ENCODE measurements at regions not wholly inside any gene's neighbourhood (a gene's known extent, or its start where the extent isn't known, plus 50 kb on each side); places are given as distances from the start of the nearest gene placed in this dataset.

DNA sequence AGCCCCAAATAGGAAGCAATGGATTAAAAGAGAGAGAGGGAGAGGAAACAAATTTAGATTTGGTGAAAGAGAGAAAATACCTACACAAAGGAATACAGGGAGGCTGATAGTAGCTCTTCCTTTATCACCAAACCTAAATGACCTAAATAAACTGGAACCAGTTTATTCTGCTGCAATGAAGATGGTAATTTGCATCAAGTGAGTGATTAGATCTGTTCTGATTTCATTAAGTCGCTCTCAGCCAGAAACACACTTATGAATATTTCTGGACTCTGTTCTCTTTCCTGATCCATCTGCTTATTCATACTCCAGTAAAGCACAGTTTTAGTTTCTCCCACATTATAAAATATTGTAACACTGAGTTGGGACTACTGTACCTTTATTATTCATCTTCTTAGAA is 83.4 kb upstream of the BMP5 start:
- TF ChIP-seq Cebpa-rat (IDR thresholded peaks at IDR 0.05) = no peak
- H3K4me2 ChIP-seq = no peak overlapping the region
- H3K36me3 ChIP-seq = no peaks in the 10 kb centered on the region
- H3K9ac ChIP-seq = no peak overlapping the region
- no peaks in the 10 kb centered on the region for H3K27me3 ChIP-seq
- no peak overlapping the region for H3K4me3 ChIP-seq
- no peaks in the 10 kb centered on the region for H4K20me1 ChIP-seq
- H3K9me3 ChIP-seq = no peaks in the 10 kb centered on the region
- H3K4me1 ChIP-seq = no peaks in the 10 kb centered on the region
- H3K27ac ChIP-seq = no peak overlapping the region

DNA sequence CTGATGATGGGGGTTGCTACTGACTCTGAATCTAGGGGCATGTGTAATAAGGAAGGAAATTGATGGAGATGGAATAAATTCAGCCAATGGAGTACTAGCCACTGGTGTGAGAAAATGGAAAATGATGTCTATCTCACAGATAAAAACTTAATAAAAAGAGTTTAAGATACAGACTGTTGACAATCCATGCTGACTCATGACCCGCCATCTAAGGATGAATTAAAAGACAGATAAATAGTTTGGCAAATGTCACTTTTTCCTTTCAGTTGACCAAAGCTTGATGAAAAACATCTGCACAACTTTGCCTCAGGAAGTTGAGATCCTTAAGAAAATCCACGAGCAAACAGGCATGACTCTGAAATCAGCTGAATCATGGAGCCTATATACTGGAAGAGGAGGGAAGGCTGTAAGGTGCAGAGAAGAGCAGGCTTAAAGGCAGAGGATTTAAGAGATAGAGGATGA is 82.6 kb upstream of the BMP5 start:
- Histone ChIP-seq H4K20me1 (no peaks in the 10 kb centered on the region), H3K27ac (no peak overlapping the region), H3K27me3 (no peaks in the 10 kb centered on the region), H3K4me2 (no peak overlapping the region), H3K4me3 (no peak overlapping the region), H3K9me3 (no peaks in the 10 kb centered on the region), H3K9ac (no peak overlapping the region), H3K36me3 (no peaks in the 10 kb centered on the region), H3K4me1 (no peaks in the 10 kb centered on the region)
- no peak for TF ChIP-seq Cebpa-rat (IDR thresholded peaks at IDR 0.05)

DNA sequence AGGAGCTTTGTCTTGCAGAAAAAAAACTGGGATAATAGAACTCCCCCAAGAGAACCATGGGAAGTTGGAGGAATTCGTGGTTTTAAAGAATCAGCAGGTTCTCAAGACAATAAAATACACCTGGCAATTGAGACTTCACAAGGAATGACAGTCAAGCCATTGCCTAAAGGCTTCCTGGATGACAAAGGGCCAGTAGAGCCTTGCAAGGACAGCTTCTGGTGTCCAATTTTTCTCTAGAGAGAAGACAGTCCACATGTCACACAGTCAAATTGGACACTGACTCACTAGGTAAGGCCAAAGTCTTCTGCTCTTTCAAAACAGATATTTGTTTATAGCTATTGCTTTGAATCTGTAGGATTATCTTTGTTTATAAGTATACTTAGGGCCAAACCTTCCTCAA is 80.3 kb upstream of the BMP5 start:
- H3K27me3 ChIP-seq = no peaks in the 10 kb centered on the region
- TF ChIP-seq Cebpa-rat (IDR thresholded peaks at IDR 0.05) = no peak
- no peak overlapping the region for H3K9ac ChIP-seq
- H4K20me1 ChIP-seq = no peaks in the 10 kb centered on the region
- H3K4me3 ChIP-seq = no peak overlapping the region
- H3K27ac ChIP-seq = no peak overlapping the region
- no peaks in the 10 kb centered on the region for H3K4me1 ChIP-seq
- H3K9me3 ChIP-seq = peaks cover 8% of the 10 kb centered on the region
- no peaks in the 10 kb centered on the region for H3K36me3 ChIP-seq
- H3K4me2 ChIP-seq = no peak overlapping the region

GRCh38 chr6:55954436-55954835 is 79.0 kb upstream of the BMP5 start:
- H3K4me2 ChIP-seq = no peak overlapping the region
- H4K20me1 ChIP-seq = no peaks in the 10 kb centered on the region
- no peaks in the 10 kb centered on the region for H3K36me3 ChIP-seq
- no peak overlapping the region for H3K4me3 ChIP-seq
- H3K27ac ChIP-seq = no peak overlapping the region
- peaks cover 16% of the 10 kb centered on the region for H3K9me3 ChIP-seq
- no peaks in the 10 kb centered on the region for H3K27me3 ChIP-seq
- TF ChIP-seq Cebpa-rat (IDR thresholded peaks at IDR 0.05) = no peak
- no peak overlapping the region for H3K9ac ChIP-seq
- H3K4me1 ChIP-seq = no peaks in the 10 kb centered on the region

- Histone ChIP-seq H3K4me3 (no peak overlapping the region), H3K4me2 (no peak overlapping the region), H3K36me3 (no peaks in the 10 kb centered on the region), H3K27me3 (no peaks in the 10 kb centered on the region), H3K27ac (no peak overlapping the region), H3K9me3 (peaks cover 16% of the 10 kb centered on the region), H3K4me1 (no peaks in the 10 kb centered on the region), H3K9ac (no peak overlapping the region), H4K20me1 (no peaks in the 10 kb centered on the region)
- no peak for TF ChIP-seq Cebpa-rat (IDR thresholded peaks at IDR 0.05)
Measured at GRCh38 chr6:55953335-55953734, 77.9 kb upstream of the BMP5 start.

GRCh38 chr6:55950071-55950814 is 74.9 kb upstream of the BMP5 start:
- H3K4me1 ChIP-seq = no peaks in the 10 kb centered on the region
- no peaks in the 10 kb centered on the region for H3K27me3 ChIP-seq
- H3K9ac ChIP-seq = no peak overlapping the region
- no peak for TF ChIP-seq Cebpa-rat (IDR thresholded peaks at IDR 0.05)
- no peaks in the 10 kb centered on the region for H4K20me1 ChIP-seq
- no peak overlapping the region for H3K27ac ChIP-seq
- no peaks in the 10 kb centered on the region for H3K36me3 ChIP-seq
- H3K4me2 ChIP-seq = no peak overlapping the region
- H3K4me3 ChIP-seq = no peak overlapping the region
- H3K9me3 ChIP-seq = peaks cover 16% of the 10 kb centered on the region

GRCh38 chr6:55943329-55943728 is 67.9 kb upstream of the BMP5 start:
- no peaks in the 10 kb centered on the region for H3K36me3 ChIP-seq
- no peaks in the 10 kb centered on the region for H3K9me3 ChIP-seq
- no peak overlapping the region for H3K4me2 ChIP-seq
- no peak overlapping the region for H3K27ac ChIP-seq
- H3K27me3 ChIP-seq = no peaks in the 10 kb centered on the region
- no peak for TF ChIP-seq Cebpa-rat (IDR thresholded peaks at IDR 0.05)
- no peak overlapping the region for H3K9ac ChIP-seq
- H4K20me1 ChIP-seq = no peaks in the 10 kb centered on the region
- H3K4me1 ChIP-seq = no peaks in the 10 kb centered on the region
- no peak overlapping the region for H3K4me3 ChIP-seq

DNA sequence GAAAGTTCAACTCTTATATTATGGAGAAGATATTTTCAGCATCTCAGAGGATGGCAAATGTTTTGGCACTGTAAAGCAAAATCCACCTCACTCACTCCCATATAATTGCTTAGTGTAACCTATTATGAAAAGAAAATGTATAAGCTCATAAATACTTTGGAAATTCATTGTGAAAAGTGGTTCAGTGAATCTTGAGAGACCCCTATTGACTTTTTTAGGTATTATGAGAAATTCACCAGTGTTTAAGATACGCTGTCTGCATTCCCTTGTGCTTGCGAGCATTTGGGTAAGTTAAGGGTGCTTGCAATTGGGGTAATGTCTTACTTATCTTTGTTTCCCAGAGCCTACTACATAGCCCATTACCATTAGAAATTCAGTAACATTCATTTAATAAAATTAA is 66.3 kb upstream of the BMP5 start:
- H3K4me2 ChIP-seq = no peak overlapping the region
- H3K4me3 ChIP-seq = no peak overlapping the region
- no peak overlapping the region for H3K27ac ChIP-seq
- no peak overlapping the region for H3K9ac ChIP-seq
- no peaks in the 10 kb centered on the region for H3K36me3 ChIP-seq
- no peak for TF ChIP-seq Cebpa-rat (IDR thresholded peaks at IDR 0.05)
- H3K9me3 ChIP-seq = no peaks in the 10 kb centered on the region
- H4K20me1 ChIP-seq = no peaks in the 10 kb centered on the region
- no peaks in the 10 kb centered on the region for H3K27me3 ChIP-seq
- H3K4me1 ChIP-seq = no peaks in the 10 kb centered on the region

DNA sequence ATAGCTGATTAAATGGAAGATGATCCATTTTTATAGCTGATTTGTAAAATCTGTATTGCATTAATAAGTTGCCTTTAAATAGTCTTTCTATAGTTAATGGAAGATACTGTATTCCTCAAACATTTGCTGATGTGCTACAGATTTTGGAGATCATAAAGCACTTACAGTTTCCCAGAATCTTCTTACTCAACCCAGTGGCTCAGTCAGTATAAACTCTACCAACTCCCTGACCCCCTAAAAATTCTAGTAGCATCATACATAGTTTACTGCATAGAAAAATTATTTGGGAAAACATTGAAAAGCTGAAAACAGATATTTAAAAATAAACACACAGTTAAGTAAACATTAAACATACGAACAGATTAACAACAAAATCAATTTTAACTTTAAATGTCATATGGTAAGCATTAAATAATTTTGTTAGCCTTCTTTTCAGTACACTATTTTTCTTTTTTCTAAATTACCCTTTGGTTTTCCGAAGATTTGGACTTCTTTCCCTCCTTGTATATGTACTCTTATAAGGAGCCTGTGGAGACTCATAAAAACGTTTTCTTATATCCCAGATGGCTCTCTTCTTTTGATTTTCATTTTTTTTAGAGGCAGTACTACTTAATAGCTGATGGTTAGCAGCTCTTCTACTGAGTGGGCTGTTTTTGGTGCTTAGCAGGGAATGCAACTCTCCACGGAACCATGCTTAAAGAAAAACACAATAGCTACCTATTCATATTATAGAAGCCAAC is 62.7 kb upstream of the BMP5 start:
- no peaks in the 10 kb centered on the region for H4K20me1 ChIP-seq
- H3K4me1 ChIP-seq = no peaks in the 10 kb centered on the region
- H3K9me3 ChIP-seq = no peaks in the 10 kb centered on the region
- no peak overlapping the region for H3K27ac ChIP-seq
- TF ChIP-seq Cebpa-rat (IDR thresholded peaks at IDR 0.05) = no peak
- no peaks in the 10 kb centered on the region for H3K27me3 ChIP-seq
- no peak overlapping the region for H3K4me2 ChIP-seq
- H3K36me3 ChIP-seq = no peaks in the 10 kb centered on the region
- H3K4me3 ChIP-seq = no peak overlapping the region
- H3K9ac ChIP-seq = no peak overlapping the region

DNA sequence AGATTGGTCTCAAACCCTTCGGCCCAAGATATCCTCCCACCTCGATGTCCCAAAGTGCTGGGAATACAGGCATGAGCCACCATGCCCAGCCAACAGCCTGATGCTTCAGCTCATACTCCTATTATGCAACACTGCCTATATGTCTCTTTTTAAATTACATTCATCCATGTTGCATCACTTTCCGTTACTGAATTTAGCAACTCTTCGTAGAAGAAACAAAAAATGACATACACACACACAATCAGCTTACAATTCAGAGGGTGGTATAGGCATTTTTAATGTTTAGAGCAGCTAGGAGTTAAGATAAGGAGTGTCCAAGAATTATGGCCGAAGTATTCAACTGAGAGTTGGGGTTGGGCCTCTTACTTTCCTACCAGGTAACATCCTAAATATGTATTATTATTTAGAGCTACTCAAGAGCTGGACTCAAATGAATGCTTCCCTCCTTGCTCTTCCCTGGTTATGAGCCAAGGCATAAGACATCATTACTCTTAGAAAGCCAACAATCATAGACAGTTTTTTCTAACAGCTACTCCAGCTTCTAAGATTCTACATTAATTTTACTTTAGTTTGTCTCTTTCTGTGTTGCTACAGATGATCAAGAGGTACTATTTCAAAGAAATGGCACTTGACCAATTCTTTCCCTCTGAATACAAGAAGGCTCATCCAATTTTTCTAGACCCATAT is 62.0 kb upstream of the BMP5 start:
- Histone ChIP-seq H3K4me1 (no peaks in the 10 kb centered on the region), H3K9ac (no peak overlapping the region), H3K27me3 (no peaks in the 10 kb centered on the region), H3K4me3 (no peak overlapping the region), H3K4me2 (no peak overlapping the region), H3K27ac (no peak overlapping the region), H4K20me1 (no peaks in the 10 kb centered on the region), H3K36me3 (no peaks in the 10 kb centered on the region), H3K9me3 (no peaks in the 10 kb centered on the region)
- no peak for TF ChIP-seq Cebpa-rat (IDR thresholded peaks at IDR 0.05)
